GM23338 (cell line): ENCODE measurements at regions not wholly inside any gene's neighbourhood (a gene's known extent, or its start where the extent isn't known, plus 50 kb on each side); places are given as distances from the start of the nearest gene placed in this dataset.

Source experiments
- ATAC-seq: fragments of 200-7000 bp; cut with Tn5 transposase; 3 replicates; pipeline ENCODE4 v1.9.1; 2020
- DNase-seq: peaks from one replicate; pipeline ENCODE4 v3.0.0-alpha.2; 2015; ENCODE audit warnings: low spot score
- H2AFZ ChIP-seq: fragments of 200-600 bp; sonication (generic); 2 replicates; pipeline ENCODE4 v1.8.0; 2016; ENCODE audit warnings: antibody characterized with exemption, mild to moderate bottlenecking, moderate library complexity
- H3F3A ChIP-seq: fragments of 200-600 bp; sonication (generic); replicated peaks from 2 replicates; pipeline ENCODE4 v1.8.0; 2017; ENCODE audit warnings: antibody characterized with exemption, mixed run types, low read depth
- H3K27ac ChIP-seq: fragments of 200-600 bp; sonication (generic); 2 replicates; pipeline ENCODE4 v1.6.1; 2016; ENCODE audit warnings: low read depth
- H3K27me3 ChIP-seq: fragments of 200-600 bp; sonication (generic); 2 replicates; pipeline ENCODE4 v1.8.0; 2016; ENCODE audit warnings: mild to moderate bottlenecking, mixed run types, moderate library complexity; ENCODE audit not compliant: insufficient read depth
- H3K36me3 ChIP-seq: fragments of 200-600 bp; sonication (generic); 2 replicates; pipeline ENCODE4 v1.8.0; 2016; ENCODE audit warnings: mild to moderate bottlenecking; ENCODE audit not compliant: insufficient read depth
- H3K4me1 ChIP-seq: fragments of 200-600 bp; sonication (generic); 2 replicates; pipeline ENCODE4 v1.8.0; 2016; ENCODE audit warnings: mild to moderate bottlenecking, moderate library complexity; ENCODE audit not compliant: insufficient read depth
- H3K4me2 ChIP-seq: fragments of 200-600 bp; sonication (generic); 2 replicates; pipeline ENCODE4 v1.7.1; 2017; ENCODE audit warnings: mixed run types
- H3K4me3 ChIP-seq: fragments of 200-600 bp; sonication (generic); 2 replicates; pipeline ENCODE4 v1.6.1; 2016; ENCODE audit warnings: mixed run types
- H3K79me2 ChIP-seq: fragments of 200-600 bp; sonication (generic); replicated peaks from 2 replicates; pipeline ENCODE4 v1.8.0; 2017; ENCODE audit warnings: mild to moderate bottlenecking; ENCODE audit not compliant: insufficient read depth
- H3K9me2 ChIP-seq: fragments of 200-600 bp; sonication (generic); 2 replicates; pipeline ENCODE4 v1.8.0; 2017; ENCODE audit not compliant: insufficient read depth
- H4K20me1 ChIP-seq: fragments of 200-600 bp; sonication (generic); replicated peaks from 2 replicates; pipeline ENCODE4 v1.8.0; 2017; ENCODE audit warnings: mild to moderate bottlenecking; ENCODE audit not compliant: insufficient read depth
- H3K27ac Mint-ChIP-seq: 2 replicates; pipeline ENCODE4 v1.8.0; 2020; ENCODE audit warnings: inconsistent platforms, mild to moderate bottlenecking, moderate library complexity, mixed read lengths
- H3K27me3 Mint-ChIP-seq: 3 replicates; pipeline ENCODE4 v1.8.0; 2022; ENCODE audit warnings: low read depth, mild to moderate bottlenecking, moderate library complexity, mixed read lengths, inconsistent platforms; ENCODE audit not compliant: insufficient read depth, poor library complexity
- H3K36me3 Mint-ChIP-seq: 3 replicates; pipeline ENCODE4 v1.8.0; 2021; ENCODE audit warnings: low read depth, mild to moderate bottlenecking, inconsistent platforms, moderate library complexity, mixed read lengths
- H3K4me1 Mint-ChIP-seq: 3 replicates; pipeline ENCODE4 v1.8.0; 2020; ENCODE audit warnings: mild to moderate bottlenecking, inconsistent platforms, mixed read lengths
- H3K4me3 Mint-ChIP-seq: 3 replicates; pipeline ENCODE4 v1.8.0; 2021; ENCODE audit warnings: moderate library complexity, mild to moderate bottlenecking, inconsistent platforms, mixed read lengths
- H3K9me3 Mint-ChIP-seq: 3 replicates; pipeline ENCODE4 v1.8.0; 2020; ENCODE audit warnings: moderate library complexity, mild to moderate bottlenecking, inconsistent platforms, mixed read lengths
- CREB1 ChIP-seq: fragments of 250-450 bp; sonication (Bioruptor Pico); IDR thresholded peaks from 2 replicates; pipeline ENCODE4 v1.5.0; 2020; ENCODE audit warnings: low read depth, mild to moderate bottlenecking, moderate library complexity
- CTCF ChIP-seq, 2 experiments: fragments of 200-600 bp in 1 of 2; sonication (generic) in 1 of 2; conservative IDR thresholded peaks; 2 replicates each; pipeline versions ENCODE4 v1.5.1 to v1.6.1; 2016 to 2017; ENCODE audit warnings: antibody characterized with exemption in 2 of 2, low read depth in 2 of 2, mild to moderate bottlenecking in 2 of 2, moderate library complexity in 1 of 2
- ETS1 ChIP-seq: IDR thresholded peaks from 2 replicates; pipeline ENCODE4 v1.6.1; 2016; ENCODE audit warnings: antibody characterized with exemption
- EZH2 ChIP-seq: fragments of 200-600 bp; sonication (generic); IDR thresholded peaks from one replicate; pipeline ENCODE4 v1.8.0; 2017; ENCODE audit warnings: antibody characterized with exemption, mild to moderate bottlenecking, low read depth; ENCODE audit not compliant: unreplicated experiment
- EZH2phosphoT487 ChIP-seq: fragments of 200-600 bp; sonication (generic); IDR thresholded peaks from one replicate; pipeline ENCODE4 v1.8.1; 2018; ENCODE audit warnings: antibody characterized with exemption; ENCODE audit not compliant: unreplicated experiment
- JUNB ChIP-seq: IDR thresholded peaks from one replicate; pipeline ENCODE4 v1.6.1; 2016; ENCODE audit warnings: antibody characterized with exemption; ENCODE audit not compliant: unreplicated experiment
- NANOG ChIP-seq: IDR thresholded peaks from 2 replicates; pipeline ENCODE4 v1.6.1; 2016; ENCODE audit warnings: antibody characterized with exemption, borderline replicate concordance
- POLR2AphosphoS5 ChIP-seq: IDR thresholded peaks from 2 replicates; pipeline ENCODE4 v1.6.1; 2016; ENCODE audit warnings: antibody characterized with exemption, low read depth
- REST ChIP-seq: IDR thresholded peaks from one replicate; pipeline ENCODE4 v1.6.1; 2018; ENCODE audit warnings: antibody characterized with exemption; ENCODE audit not compliant: unreplicated experiment
- STAT1 ChIP-seq: IDR thresholded peaks from one replicate; pipeline ENCODE4 v1.6.1; 2016; ENCODE audit warnings: antibody characterized with exemption; ENCODE audit not compliant: unreplicated experiment
- ZNF114 ChIP-seq: fragments of 250-450 bp; sonication (Bioruptor Pico); IDR thresholded peaks from 2 replicates; pipeline ENCODE4 v1.5.0; 2020; ENCODE audit warnings: mild to moderate bottlenecking, moderate library complexity
- ZNF331 ChIP-seq: fragments of 250-450 bp; sonication (Bioruptor Pico); IDR thresholded peaks from 2 replicates; pipeline ENCODE4 v1.5.0; 2020; ENCODE audit warnings: low read depth, mild to moderate bottlenecking, moderate library complexity
- ZNF462 ChIP-seq: fragments of 250-450 bp; sonication (Bioruptor Pico); IDR thresholded peaks from 2 replicates; pipeline ENCODE4 v1.5.0; 2020; ENCODE audit warnings: mild to moderate bottlenecking, moderate library complexity

- no peak overlapping the region for H3K27ac Mint-ChIP-seq
- ATAC-seq = no peak
- Histone ChIP-seq H3K27me3 (no peaks in the 10 kb centered on the region), H4K20me1 (no peaks in the 10 kb centered on the region), H3K79me2 (no peaks in the 10 kb centered on the region), H3K4me2 (no peak overlapping the region), H3K4me1 (no peaks in the 10 kb centered on the region), H3K27ac (no peak overlapping the region), H3K9me2 (no peaks in the 10 kb centered on the region), H3K36me3 (no peaks in the 10 kb centered on the region), H3K4me3 (no peak overlapping the region), H3F3A (no peaks in the 10 kb centered on the region), H2AFZ (0 out of 2 replicates have a peak overlapping the region, but pooled peaks have one; percentile 14)
- TF ChIP-seq ZNF462 (CRISPR knock-in tag) (no peak), NANOG (no peak), STAT1 (no peak), CTCF (conservative IDR thresholded peaks at IDR 0.05; ENCODE audit: low read depth in 2 of 2) (no peak), ETS1 (no peak), EZH2 (no peak), JUNB (no peak), EZH2phosphoT487 (no peak), ZNF114 (no peak), REST (no peak), POLR2AphosphoS5 (no peak), ZNF331 (no peak), CREB1 (no peak)
- DNase-seq = no peak
- H3K9me3 Mint-ChIP-seq = no peaks in the 10 kb centered on the region
- H3K4me3 Mint-ChIP-seq = no peak overlapping the region
- H3K36me3 Mint-ChIP-seq = no peaks in the 10 kb centered on the region
- no peaks in the 10 kb centered on the region for H3K27me3 Mint-ChIP-seq
- no peaks in the 10 kb centered on the region for H3K4me1 Mint-ChIP-seq
Observed at GRCh38 chr14:26744903-26745302, 147.1 kb upstream of the NOVA1 start.
